GM12878 (cell line): ENCODE measurements at regions not wholly inside any gene's neighbourhood (a gene's known extent, or its start where the extent isn't known, plus 50 kb on each side); places are given as distances from the start of the nearest gene placed in this dataset.

Experiments
- EGR1 ChIP-seq, 2 experiments: IDR thresholded peaks; 1 replicate in 1 of 2; 2 replicates in 1 of 2; pipeline ENCODE4 v1.6.1; 2011 to 2012; ENCODE audit warnings: low read depth in 2 of 2, low read length in 2 of 2, borderline replicate concordance in 1 of 2, mild to moderate bottlenecking in 1 of 2, moderate library complexity in 1 of 2
- SUPT20H ChIP-seq: IDR thresholded peaks from 2 replicates; pipeline ENCODE4 v1.6.1; 2011; ENCODE audit warnings: low read depth, mild to moderate bottlenecking, low read length, moderate library complexity, borderline replicate concordance; ENCODE audit not compliant: control insufficient read depth

- TF ChIP-seq EGR1 (IDR thresholded peaks at IDR 0.05; ENCODE audit: borderline replicate concordance in 1 of 2, low read depth in 2 of 2, low read length in 2 of 2) (no peak), SUPT20H (no peak)
Measured at GRCh38 chr10:83562381-83562780, 576.9 kb upstream of the GHITM start.
